ENCODE measurements at regions not wholly inside any gene's neighbourhood (a gene's known extent, or its start where the extent isn't known, plus 50 kb on each side); places are given as distances from the start of the nearest gene placed in this dataset.

GRCh38 chr12:14254781-14255180 lies 110.7 kb upstream of the ATF7IP start (continued):
- TF ChIP-seq, protein P1, sequence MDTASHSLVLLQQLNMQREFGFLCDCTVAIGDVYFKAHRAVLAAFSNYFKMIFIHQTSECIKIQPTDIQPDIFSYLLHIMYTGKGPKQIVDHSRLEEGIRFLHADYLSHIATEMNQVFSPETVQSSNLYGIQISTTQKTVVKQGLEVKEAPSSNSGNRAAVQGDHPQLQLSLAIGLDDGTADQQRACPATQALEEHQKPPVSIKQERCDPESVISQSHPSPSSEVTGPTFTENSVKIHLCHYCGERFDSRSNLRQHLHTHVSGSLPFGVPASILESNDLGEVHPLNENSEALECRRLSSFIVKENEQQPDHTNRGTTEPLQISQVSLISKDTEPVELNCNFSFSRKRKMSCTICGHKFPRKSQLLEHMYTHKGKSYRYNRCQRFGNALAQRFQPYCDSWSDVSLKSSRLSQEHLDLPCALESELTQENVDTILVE (CRISPR knock-in tag; IDR thresholded peaks at IDR 0.05) = no peak
- no peak for TF ChIP-seq NRL (CRISPR knock-in tag; IDR thresholded peaks at IDR 0.05; ENCODE audit: borderline replicate concordance)
- TF ChIP-seq ZBTB38 (CRISPR knock-in tag; IDR thresholded peaks at IDR 0.05) = no peak
- TF ChIP-seq ZNF589 (CRISPR knock-in tag; conservative IDR thresholded peaks at IDR 0.05) = no peak
- no peak for TF ChIP-seq HOXA5 (CRISPR knock-in tag; IDR thresholded peaks at IDR 0.05)

DNA sequence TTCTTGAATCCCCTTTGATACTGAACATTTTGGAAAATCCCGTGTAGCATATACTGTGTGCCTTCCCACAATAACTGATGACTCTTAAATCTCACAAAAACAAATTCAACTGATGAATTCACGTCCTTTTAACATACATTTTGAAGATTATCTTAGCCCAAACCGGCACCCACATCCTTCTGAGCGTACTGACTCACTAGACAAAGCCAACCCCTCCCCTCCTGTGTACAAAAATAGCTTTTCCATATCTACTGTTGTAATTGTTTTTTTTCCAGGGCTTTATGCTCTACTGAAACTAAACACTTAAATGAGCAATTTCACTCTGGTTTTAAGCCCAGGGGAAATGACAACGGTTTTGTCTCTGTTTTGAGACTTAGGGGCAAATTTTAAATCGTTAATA lies 109.4 kb upstream of the ATF7IP start:
- Histone ChIP-seq H2AFZ (ENCODE audit: low read length) (no peak overlapping the region), H3K4me3 (replicated peaks in 1 of 3; ENCODE audit: insufficient read depth in 1 of 3, low read depth in 2 of 3, low read length in 3 of 3) (no peak overlapping the region), H3K9ac (ENCODE audit: insufficient read depth, low read depth, low read length) (no peak overlapping the region), H3K27me3 (ENCODE audit: control insufficient read depth in 1 of 2, insufficient read depth in 2 of 2, low read length in 2 of 2) (no peaks in the 10 kb centered on the region), H3K4me2 (ENCODE audit: low read depth, low read length) (peak overlapping the region; percentile 82), H3K4me1 (ENCODE audit: insufficient read depth, low read length) (peaks cover 50% of the 10 kb centered on the region), H3K27ac (ENCODE audit: extremely low read length, insufficient read depth, low read length) (no peak overlapping the region), H3K79me2 (ENCODE audit: insufficient read depth, low read length) (no peaks in the 10 kb centered on the region), H3K9me3 (ENCODE audit: low read length) (no peaks in the 10 kb centered on the region), H4K20me1 (ENCODE audit: insufficient read depth, low read length) (no peaks in the 10 kb centered on the region), H3K36me3 (replicated peaks in 1 of 2; ENCODE audit: control insufficient read depth in 1 of 2, insufficient read depth in 2 of 2, low read length in 2 of 2) (no peaks in the 10 kb centered on the region)
- intact Hi-C loops (cut with micrococcal nuclease; ENCODE audit: unreplicated experiment) = no loop called here
- TF ChIP-seq ZSCAN12 (CRISPR knock-in tag; IDR thresholded peaks at IDR 0.05) = no peak
- no peak for TF ChIP-seq GABPB1 (CRISPR knock-in tag; IDR thresholded peaks at IDR 0.05)
- no peak for TF ChIP-seq SRF (IDR thresholded peaks at IDR 0.05; ENCODE audit: low read depth, low read length)
- TF ChIP-seq SNRNP70 (IDR thresholded peaks at IDR 0.05; ENCODE audit: low read depth, low read length) = no peak
- TF ChIP-seq ZSCAN20 (CRISPR knock-in tag; IDR thresholded peaks at IDR 0.05; ENCODE audit: borderline replicate concordance) = no peak
- TF ChIP-seq IKZF1 (IDR thresholded peaks at IDR 0.05) = no peak
- TF ChIP-seq, protein P2, sequence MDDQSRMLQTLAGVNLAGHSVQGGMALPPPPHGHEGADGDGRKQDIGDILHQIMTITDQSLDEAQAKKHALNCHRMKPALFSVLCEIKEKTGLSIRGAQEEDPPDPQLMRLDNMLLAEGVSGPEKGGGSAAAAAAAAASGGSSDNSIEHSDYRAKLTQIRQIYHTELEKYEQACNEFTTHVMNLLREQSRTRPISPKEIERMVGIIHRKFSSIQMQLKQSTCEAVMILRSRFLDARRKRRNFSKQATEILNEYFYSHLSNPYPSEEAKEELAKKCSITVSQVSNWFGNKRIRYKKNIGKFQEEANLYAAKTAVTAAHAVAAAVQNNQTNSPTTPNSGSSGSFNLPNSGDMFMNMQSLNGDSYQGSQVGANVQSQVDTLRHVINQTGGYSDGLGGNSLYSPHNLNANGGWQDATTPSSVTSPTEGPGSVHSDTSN (CRISPR knock-in tag; IDR thresholded peaks at IDR 0.05; ENCODE audit: borderline replicate concordance) = no peak
- no peak for TF ChIP-seq HES4 (CRISPR knock-in tag; IDR thresholded peaks at IDR 0.05; ENCODE audit: borderline replicate concordance)
- TF ChIP-seq IRX3 (CRISPR knock-in tag; IDR thresholded peaks at IDR 0.05; ENCODE audit: borderline replicate concordance, low read depth) = no peak
- no peak for TF ChIP-seq ZNF33B (CRISPR knock-in tag; IDR thresholded peaks at IDR 0.05)
- TF ChIP-seq ZNF605 (CRISPR knock-in tag; IDR thresholded peaks at IDR 0.05) = no peak
- TF ChIP-seq ZNF619 (CRISPR knock-in tag; IDR thresholded peaks at IDR 0.05) = no peak
- no peak for TF ChIP-seq NBN (conservative IDR thresholded peaks at IDR 0.05)
- TF ChIP-seq ZNF780A (CRISPR knock-in tag; IDR thresholded peaks at IDR 0.05) = no peak
- no peak for TF ChIP-seq ZNF580 (CRISPR knock-in tag; IDR thresholded peaks at IDR 0.05; ENCODE audit: borderline replicate concordance, low read depth)
- TF ChIP-seq ZNF766 (CRISPR knock-in tag; IDR thresholded peaks at IDR 0.05; ENCODE audit: borderline replicate concordance) = no peak
- TF ChIP-seq ONECUT2 (CRISPR knock-in tag; IDR thresholded peaks at IDR 0.05) = no peak
- TF ChIP-seq PITX1 (CRISPR knock-in tag; IDR thresholded peaks at IDR 0.05) = no peak
- no peak for TF ChIP-seq TRIM24 (CRISPR knock-in tag; IDR thresholded peaks at IDR 0.05)
- no peak for TF ChIP-seq FOXJ3 (CRISPR knock-in tag; IDR thresholded peaks at IDR 0.05; ENCODE audit: borderline replicate concordance)
- POLR2A ChIA-PET = no interaction called here
- no TSS peak for BruUV-seq (replicated peaks)
- WGBS (ENCODE audit: low lambda C conversion rate) = 20% methylated on average over 6 of the region's 6 CpGs
- FAIRE-seq = no peak
- ATAC-seq = no peak
- in situ Hi-C loops (cut with HindIII; ENCODE audit: extremely low pct_ligation_motif_present, low pct_unique_long_range_greater_than_20kb) = loop anchor here (5.0 kb wide), 1 partner anchor 131 kb away; no protein-coding TSS in a partner anchor
- DNase-seq (ENCODE audit: low spot score) = no peak
- CTCF ChIA-PET (ENCODE audit: low intra/inter-chr PET ratio, low total read pairs) = interaction anchor here (0.7 to 1.9 kb wide), 4 partner anchors 110 to 199 kb away, joined by 3 to 8 read pairs (median 4); no protein-coding TSS in a partner anchor

Measured in HepG2 (cell line).